Hippocampal formation (tissue), 2 donors: ENCODE measurements at regions not wholly inside any gene's neighbourhood (a gene's known extent, or its start where the extent isn't known, plus 50 kb on each side); places are given as distances from the start of the nearest gene placed in this dataset.

ENCODE experiments used
- DNase-seq, 2 donors: peaks; one replicate each; lab custom pipeline; 2025; lab: John Stamatoyannopoulos, UW

- DNase-seq, result no peak
These were observed 213.2 kb upstream of the ZFP42 start for GRCh38 chr4:187782286-187782824.

DNA sequence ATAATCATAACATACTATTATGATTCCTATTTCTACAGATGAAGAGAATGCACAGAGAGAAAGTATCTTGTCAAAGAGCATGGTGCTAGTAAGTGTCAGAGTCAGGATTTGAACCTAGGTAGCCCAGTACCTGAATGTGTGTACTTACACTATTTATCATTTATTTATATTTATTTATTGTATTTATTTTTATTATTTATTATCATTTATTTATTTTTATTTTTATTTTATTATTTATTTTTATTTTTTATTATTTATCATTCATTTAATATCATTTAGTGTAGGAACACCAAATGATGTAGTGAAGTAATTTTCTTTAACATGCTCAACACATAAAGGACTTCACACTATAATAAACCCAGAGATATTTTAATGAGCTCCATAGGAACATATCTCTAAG lies 209.4 kb upstream of the ZFP42 start:
- no peak for DNase-seq

GRCh38 chr4:187789078-187789477 lies 206.5 kb upstream of the ZFP42 start:
- no peak for DNase-seq

GRCh38 chr4:187795737-187796136 lies 199.8 kb upstream of the ZFP42 start:
- DNase-seq, result no peak

DNA sequence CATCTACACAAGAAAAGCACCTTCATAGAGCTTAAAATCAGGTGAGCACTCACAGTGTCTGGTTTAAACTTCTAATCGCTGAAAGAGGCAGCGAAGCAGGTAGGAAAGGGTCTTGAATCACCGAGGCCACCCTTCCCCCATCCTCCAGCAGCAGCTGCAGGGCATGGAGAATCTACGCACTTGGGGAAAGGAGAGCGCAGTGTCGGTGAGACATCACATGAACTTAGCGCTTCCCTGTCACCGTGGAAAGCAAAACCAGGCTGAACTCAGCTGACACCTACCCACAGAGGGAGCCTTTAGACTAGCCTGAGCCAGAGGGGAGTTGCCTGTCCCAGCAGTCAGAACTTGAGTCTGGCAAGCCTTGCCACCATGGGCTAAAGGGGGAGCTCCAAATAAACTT lies 197.2 kb upstream of the ZFP42 start:
- DNase-seq, result no peak

DNA sequence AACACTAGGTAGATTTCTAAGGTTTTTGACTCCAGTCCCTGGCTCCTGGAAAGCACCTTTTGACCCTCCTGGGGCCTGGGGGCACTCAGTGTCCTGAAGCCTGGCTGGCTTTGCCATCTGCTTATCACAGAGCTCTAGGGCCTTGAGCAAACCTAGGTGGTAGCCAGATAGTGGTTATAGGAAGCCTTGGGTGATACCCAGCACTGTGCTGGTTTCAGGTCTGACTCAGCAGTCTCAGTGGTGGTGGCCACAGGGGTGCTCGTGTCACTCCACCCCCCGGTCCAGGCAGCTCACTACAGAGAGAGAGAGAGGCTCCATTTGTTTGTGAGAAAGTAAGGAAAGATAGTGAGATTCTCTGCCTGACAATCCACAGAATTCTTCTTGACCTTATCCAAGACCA lies 195.8 kb upstream of the ZFP42 start:
- DNase-seq, result no peak

GRCh38 chr4:187811591-187811990 lies 184.0 kb upstream of the ZFP42 start:
- DNase-seq, result no peak

- DNase-seq, result no peak
These were observed 180.7 kb upstream of the ZFP42 start for GRCh38 chr4:187814737-187815465.

DNA sequence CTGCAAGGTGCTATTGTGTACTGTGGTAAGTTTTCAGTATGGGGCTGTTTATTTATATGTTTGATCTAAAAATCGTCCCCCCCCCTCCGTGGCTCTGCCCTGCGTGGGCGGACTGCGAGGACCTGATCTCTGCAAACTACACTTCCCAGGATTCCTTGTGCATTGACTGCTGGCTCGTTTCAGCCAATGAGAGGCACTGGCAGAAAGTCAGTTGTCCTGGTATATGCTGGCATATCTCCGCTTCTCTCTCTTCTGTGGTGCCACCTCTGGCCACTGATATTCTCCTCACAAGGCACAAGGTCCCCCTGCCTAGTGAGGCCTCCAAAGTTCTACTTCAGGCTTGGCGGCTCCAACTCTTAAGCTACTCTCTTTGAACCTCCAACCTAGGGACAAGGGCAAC lies 168.8 kb upstream of the ZFP42 start:
- no peak for DNase-seq

DNA sequence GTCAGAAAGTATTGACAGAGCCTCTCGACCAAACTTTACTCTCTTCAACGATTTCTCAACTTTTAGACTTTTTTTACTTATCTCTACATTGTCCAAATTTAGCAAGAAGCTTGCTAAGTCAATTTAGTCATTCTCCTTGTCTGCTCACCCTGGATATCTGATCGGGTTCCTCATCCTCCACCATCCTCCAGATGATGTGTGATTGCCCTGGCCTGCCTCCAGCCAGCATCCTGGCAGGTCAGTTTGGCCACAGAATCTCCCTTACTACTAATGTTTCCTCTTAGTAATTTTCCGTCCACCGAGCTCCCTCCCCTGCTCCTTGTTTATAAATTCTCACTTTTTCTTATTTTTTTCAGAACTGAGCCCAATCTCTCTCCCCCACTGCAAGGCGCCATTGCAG lies 167.9 kb upstream of the ZFP42 start:
- no peak for DNase-seq

- DNase-seq, result no peak
These were observed 155.8 kb upstream of the ZFP42 start for GRCh38 chr4:187839765-187840164.

DNA sequence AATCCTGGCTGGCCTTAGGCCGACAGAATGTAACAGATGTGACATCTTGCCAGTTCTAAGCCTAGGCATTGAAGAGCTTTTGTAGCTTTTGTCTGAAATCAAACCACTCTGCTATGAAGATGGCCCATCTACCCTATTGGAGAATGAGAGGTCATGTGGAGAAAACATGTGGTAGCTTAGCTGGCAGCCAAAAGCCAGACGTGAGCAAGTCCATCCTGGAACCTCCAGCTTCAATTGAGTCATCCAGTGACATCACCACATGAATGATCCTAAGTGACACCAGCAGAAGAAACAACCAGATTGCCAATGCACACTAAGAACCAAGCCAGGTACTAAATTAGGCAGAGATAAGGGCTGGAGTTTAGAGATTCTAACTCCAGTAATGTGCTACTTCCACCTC lies 154.8 kb upstream of the ZFP42 start:
- no peak for DNase-seq

GRCh38 chr4:187849556-187850225 lies 145.9 kb upstream of the ZFP42 start:
- DNase-seq, result no peak

DNA sequence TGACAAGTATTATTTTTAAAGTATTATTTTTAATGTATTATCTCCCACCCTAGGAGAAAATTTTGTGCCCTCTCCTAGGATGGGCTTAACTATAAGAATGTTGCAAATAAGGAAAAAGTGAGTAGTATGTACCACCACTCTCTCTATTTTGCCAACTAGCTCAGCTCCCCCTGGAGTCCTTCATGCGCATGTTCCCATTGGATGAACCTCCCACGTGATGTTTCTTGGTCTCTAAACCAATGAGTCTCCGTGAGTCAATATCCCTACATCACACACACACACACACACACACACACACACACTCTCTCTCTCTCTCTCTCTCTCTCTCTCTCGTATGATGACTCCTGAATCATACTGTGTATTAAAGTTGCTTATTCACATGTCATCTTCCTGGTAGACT lies 129.7 kb upstream of the ZFP42 start:
- no peak for DNase-seq

GRCh38 chr4:187883049-187883448 lies 112.5 kb upstream of the ZFP42 start:
- DNase-seq, result no peak

DNA sequence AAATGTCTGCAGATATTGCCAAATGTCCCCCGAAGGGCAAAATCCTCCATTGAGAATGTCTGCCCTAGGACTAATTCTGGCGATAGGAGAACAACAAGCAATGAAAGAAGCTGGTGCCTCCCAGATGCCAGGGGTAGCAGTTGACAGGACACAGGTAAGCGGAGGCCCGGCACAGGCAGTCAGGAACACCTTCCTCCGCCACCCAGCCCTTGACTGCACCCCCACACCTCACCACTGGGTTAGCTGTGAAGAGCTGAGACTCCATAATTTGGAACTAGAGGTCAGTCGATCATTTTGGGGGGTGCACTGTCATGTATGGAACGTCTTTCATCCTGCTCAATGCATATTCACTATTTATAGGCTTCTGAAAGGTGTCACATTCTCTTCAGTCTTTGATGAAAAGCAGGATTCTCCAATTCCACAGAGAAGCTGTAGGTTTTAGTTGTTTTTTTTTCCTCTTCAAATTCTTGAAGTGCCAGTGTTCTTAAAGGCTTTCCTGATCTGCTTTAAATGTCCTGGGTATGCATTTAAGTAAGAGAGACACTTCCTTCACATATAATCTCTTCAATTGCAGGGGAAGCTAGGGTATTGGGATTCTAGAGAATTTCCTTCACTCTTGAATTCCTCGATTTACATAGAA lies 111.6 kb upstream of the ZFP42 start:
- DNase-seq, result no peak

DNA sequence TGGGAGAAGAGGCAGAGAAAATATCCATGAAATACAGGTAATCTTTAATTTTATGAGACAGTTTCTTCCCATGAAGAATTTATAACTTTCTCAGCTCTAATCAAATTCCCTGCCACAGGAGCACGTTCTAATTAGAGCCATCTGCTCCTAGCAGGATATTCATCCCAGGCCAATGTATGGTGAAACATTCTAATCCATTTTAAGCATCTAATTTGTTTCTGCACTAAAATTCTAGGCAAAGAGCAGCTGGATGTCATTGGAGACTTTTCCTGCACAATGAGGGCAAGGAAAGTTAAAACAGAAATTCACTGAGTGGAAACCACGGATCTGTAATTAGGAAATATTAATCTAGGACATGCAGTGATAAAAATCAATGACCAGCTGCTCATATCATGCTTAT lies 107.7 kb upstream of the ZFP42 start:
- no peak for DNase-seq

- no peak for DNase-seq
These were observed 105.9 kb upstream of the ZFP42 start for GRCh38 chr4:187889651-187890050.

DNA sequence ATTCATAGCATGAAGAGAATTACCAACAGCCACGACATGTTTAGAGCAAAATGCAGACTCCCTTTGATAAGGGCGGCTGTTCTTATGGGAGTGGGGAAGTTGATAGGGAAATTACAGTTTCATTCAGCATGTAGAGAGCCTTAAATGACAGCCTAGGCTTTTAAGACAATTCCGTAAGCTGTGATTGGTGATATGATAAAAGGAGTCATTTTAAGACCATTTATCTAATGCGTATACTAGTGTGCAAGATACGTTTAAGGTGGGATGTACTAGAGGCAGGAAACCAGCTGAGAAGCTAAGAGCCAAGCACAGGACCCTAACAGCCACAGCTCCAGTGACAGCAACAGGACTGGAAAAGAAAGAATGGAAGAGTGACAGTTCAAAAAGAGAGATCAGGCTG lies 102.2 kb upstream of the ZFP42 start:
- no peak for DNase-seq

DNA sequence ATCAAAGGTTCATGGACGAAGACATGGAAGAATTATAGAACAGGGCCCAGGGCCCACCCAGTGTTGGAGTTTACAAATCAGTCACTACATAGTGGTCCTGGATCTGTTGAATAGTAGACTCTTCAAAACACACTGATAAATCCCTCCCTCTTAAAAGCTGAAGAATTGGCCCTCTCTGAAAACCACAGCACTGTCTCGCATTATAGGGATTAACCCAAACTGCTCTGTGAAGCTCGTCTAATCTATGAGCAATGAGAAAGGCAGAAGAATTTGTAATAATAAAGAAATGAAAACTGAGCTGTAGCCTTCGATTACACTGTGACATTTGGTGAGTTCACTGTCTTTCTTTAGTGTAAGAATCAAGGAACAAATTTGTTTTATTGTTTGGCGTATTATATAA lies 92.5 kb upstream of the ZFP42 start:
- DNase-seq, result no peak

DNA sequence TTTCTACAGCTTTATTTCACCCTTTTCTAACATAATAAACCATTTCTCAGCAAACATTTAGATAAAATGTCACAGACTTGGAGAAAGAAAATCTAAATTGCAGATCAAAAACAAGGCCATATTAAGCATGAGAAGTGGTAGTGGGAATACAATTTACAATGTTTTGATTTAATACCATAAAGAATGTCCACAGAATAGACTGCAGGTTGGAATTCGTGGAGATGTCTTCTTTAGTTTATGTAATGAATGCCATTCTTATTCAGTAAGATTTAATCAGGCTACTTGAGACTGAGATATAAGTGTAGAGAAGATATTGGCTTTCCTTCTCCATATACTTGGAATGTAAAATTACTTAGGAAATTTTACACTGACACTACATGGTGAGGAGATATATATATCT lies 91.9 kb upstream of the ZFP42 start:
- no peak for DNase-seq

- peak in 1 of 2 donors; percentile 8 for DNase-seq
These were observed 87.5 kb upstream of the ZFP42 start for GRCh38 chr4:187908079-187908561.

GRCh38 chr4:187908731-187909130 lies 86.8 kb upstream of the ZFP42 start:
- no peak for DNase-seq
